Stimulated activated CD4-positive, alpha-beta T cell treated with anti-CD3 and anti-CD28 coated beads, TNF-alpha, amount 100 ng/mL, for 48 hours (primary cell): ENCODE measurements at regions not wholly inside any gene's neighbourhood (a gene's known extent, or its start where the extent isn't known, plus 50 kb on each side); places are given as distances from the start of the nearest gene placed in this dataset.
"Not testable (repeated sequence)": the region's sequence is repeated elsewhere in the genome, so short reads cannot be mapped to it uniquely, and the experiment has no call there.

Experiments
- DNase-seq, 3 donors: peaks; one replicate each; pipeline ENCODE4 v3.0.0-alpha.2; 2020; ENCODE audit warnings: low read depth in 3 of 3

GRCh38 chr13:33550885-33551284 is 265.3 kb upstream of the STARD13 start:
- DNase-seq, result no peak

- DNase-seq, result no peak
These were observed 262.8 kb upstream of the RFC3 start for GRCh38 chr13:33554919-33555791.

- DNase-seq, result no peak
These were observed 261.1 kb upstream of the RFC3 start for GRCh38 chr13:33556828-33557227.

GRCh38 chr13:33560726-33561125 is 257.2 kb upstream of the RFC3 start:
- DNase-seq, result no peak

- no peak for DNase-seq
These were observed 256.3 kb upstream of the RFC3 start for GRCh38 chr13:33561627-33562026.

- DNase-seq, result no peak
These were observed 246.3 kb upstream of the RFC3 start for GRCh38 chr13:33571618-33572017.

GRCh38 chr13:33572322-33572721 is 245.6 kb upstream of the RFC3 start:
- not testable (repeated sequence) for DNase-seq

GRCh38 chr13:33575378-33575777 is 242.6 kb upstream of the RFC3 start:
- DNase-seq, result no peak

GRCh38 chr13:33577007-33577406 is 240.9 kb upstream of the RFC3 start:
- no peak for DNase-seq

- no peak for DNase-seq
These were observed 239.2 kb upstream of the RFC3 start for GRCh38 chr13:33578786-33579185.

- DNase-seq, result no peak
These were observed 235.8 kb upstream of the RFC3 start for GRCh38 chr13:33582121-33582520.

- DNase-seq, result no peak
These were observed 234.6 kb upstream of the RFC3 start for GRCh38 chr13:33583398-33583797.

- DNase-seq, result no peak
These were observed 227.0 kb upstream of the RFC3 start for GRCh38 chr13:33590936-33591335.

GRCh38 chr13:33606692-33607091 is 211.3 kb upstream of the RFC3 start:
- no peak for DNase-seq

GRCh38 chr13:33610438-33611120 is 207.4 kb upstream of the RFC3 start:
- peak; percentile 32 to 46 (median 44) for DNase-seq

GRCh38 chr13:33611121-33611805 is 206.7 kb upstream of the RFC3 start:
- no peak for DNase-seq

- DNase-seq, result peak in 2 of 3 donors; percentile 12 to 34
These were observed 205.0 kb upstream of the RFC3 start for GRCh38 chr13:33612641-33613638.

GRCh38 chr13:33615436-33615835 is 202.5 kb upstream of the RFC3 start:
- DNase-seq, result no peak

- DNase-seq, result no peak
These were observed 201.8 kb upstream of the RFC3 start for GRCh38 chr13:33616130-33616529.

- no peak for DNase-seq
These were observed 200.9 kb upstream of the RFC3 start for GRCh38 chr13:33617055-33617454.

- DNase-seq, result no peak
These were observed 193.7 kb upstream of the RFC3 start for GRCh38 chr13:33624253-33624652.
